Neuronal stem cell (in vitro differentiated cells): ENCODE measurements at regions not wholly inside any gene's neighbourhood (a gene's known extent, or its start where the extent isn't known, plus 50 kb on each side); places are given as distances from the start of the nearest gene placed in this dataset.
A peak's percentile ranks its signal among the peaks of the same experiment; 100 is the strongest.

Experiments used
- DNase-seq: peaks from one replicate; pipeline ENCODE4 v3.0.0-alpha.2; 2013; ENCODE audit warnings: low spot score
- H2AFZ ChIP-seq: one replicate; pipeline ENCODE4 v1.6.1; 2013; ENCODE audit warnings: mild to moderate bottlenecking, low read length, inconsistent platforms
- H2AK5ac ChIP-seq: 2 replicates; pipeline ENCODE4 v1.6.1; 2013; ENCODE audit warnings: low read depth, mild to moderate bottlenecking, inconsistent platforms, low read length, moderate library complexity, mixed read lengths
- H2BK120ac ChIP-seq: 2 replicates; pipeline ENCODE4 v1.6.1; 2013; ENCODE audit warnings: low read depth, mild to moderate bottlenecking, inconsistent platforms, low read length, moderate library complexity, mixed read lengths
- H2BK12ac ChIP-seq: one replicate; pipeline ENCODE4 v1.6.1; 2013; ENCODE audit warnings: low read length, inconsistent platforms
- H2BK15ac ChIP-seq: 2 replicates; pipeline ENCODE4 v1.6.1; 2013; ENCODE audit warnings: mild to moderate bottlenecking, low read length, inconsistent platforms, mixed read lengths
- H2BK5ac ChIP-seq: one replicate; pipeline ENCODE4 v1.6.1; 2013; ENCODE audit warnings: inconsistent platforms, mild to moderate bottlenecking, low read length, moderate library complexity
- H3K14ac ChIP-seq: one replicate; pipeline ENCODE4 v1.6.1; 2013; ENCODE audit warnings: low read length, inconsistent platforms
- H3K18ac ChIP-seq: 2 replicates; pipeline ENCODE4 v1.6.1; 2013; ENCODE audit warnings: low read length, inconsistent platforms
- H3K23ac ChIP-seq: 2 replicates; pipeline ENCODE4 v1.6.1; 2013; ENCODE audit warnings: low read depth, mild to moderate bottlenecking, mixed read lengths, low read length, inconsistent platforms; ENCODE audit not compliant: poor library complexity
- H3K27ac ChIP-seq: replicated peaks from 3 replicates; pipeline ENCODE4 v1.5.1; 2013; ENCODE audit warnings: low read length, inconsistent platforms
- H3K27me3 ChIP-seq, 3 experiments: 2 replicates each; pipeline ENCODE4 v1.6.1; 2013; ENCODE audit warnings: low read length in 3 of 3, mild to moderate bottlenecking in 2 of 3, inconsistent platforms in 1 of 3, low read depth in 1 of 3, mixed read lengths in 1 of 3, moderate library complexity in 1 of 3; ENCODE audit not compliant: control insufficient read depth in 3 of 3, insufficient read depth in 3 of 3
- H3K36me3 ChIP-seq, 2 donors: replicated peaks in 1 of 2; 2 replicates each; pipeline ENCODE4 v1.6.1; 2013; ENCODE audit warnings: low read length in 2 of 2; ENCODE audit not compliant: control insufficient read depth in 2 of 2, insufficient read depth in 2 of 2
- H3K4ac ChIP-seq: 2 replicates; pipeline ENCODE4 v1.6.1; 2013; ENCODE audit warnings: inconsistent platforms, mild to moderate bottlenecking, low read length, moderate library complexity
- H3K4me1 ChIP-seq, 2 donors: 1 replicate in 1 of 2; 2 replicates in 1 of 2; pipeline ENCODE4 v1.6.1; 2013; ENCODE audit warnings: low read length in 2 of 2, low read depth in 1 of 2; ENCODE audit not compliant: control insufficient read depth in 2 of 2, insufficient read depth in 1 of 2
- H3K4me2 ChIP-seq: one replicate; pipeline ENCODE4 v1.6.1; 2013; ENCODE audit warnings: mild to moderate bottlenecking, low read length, inconsistent platforms; ENCODE audit not compliant: insufficient read depth, poor library complexity, severe bottlenecking
- H3K4me3 ChIP-seq, 2 donors: 2 replicates each; pipeline ENCODE4 v1.5.1; 2013; ENCODE audit warnings: low read length in 2 of 2, mild to moderate bottlenecking in 2 of 2, inconsistent platforms in 1 of 2, moderate library complexity in 1 of 2
- H3K79me1 ChIP-seq: one replicate; pipeline ENCODE4 v1.6.1; 2013; ENCODE audit warnings: low read depth, mild to moderate bottlenecking, inconsistent platforms, low read length, moderate library complexity
- H3K9ac ChIP-seq: one replicate; pipeline ENCODE4 v1.6.1; 2013; ENCODE audit warnings: mild to moderate bottlenecking, low read depth, low read length, inconsistent platforms; ENCODE audit not compliant: poor library complexity
- H3K9me3 ChIP-seq, 2 donors: replicated peaks in 1 of 2; 2 replicates each; pipeline versions ENCODE3 to v1.6.1; 2013; ENCODE audit warnings: low read length in 2 of 2, mild to moderate bottlenecking in 2 of 2, inconsistent platforms in 1 of 2, low read depth in 1 of 2, mixed read lengths in 1 of 2, moderate library complexity in 1 of 2; ENCODE audit not compliant: control insufficient read depth in 2 of 2, insufficient read depth in 1 of 2
- H4K8ac ChIP-seq: one replicate; pipeline ENCODE4 v1.6.1; 2013; ENCODE audit warnings: low read depth, mild to moderate bottlenecking, inconsistent platforms, low read length, moderate library complexity
- H4K91ac ChIP-seq: one replicate; pipeline ENCODE4 v1.6.1; 2013; ENCODE audit warnings: low read length, low read depth, mild to moderate bottlenecking, inconsistent platforms; ENCODE audit not compliant: poor library complexity
- WGBS, 2 donors: extraction: QIAGEN DNeasy Blood & Tissue Kit; methylation state at CpG; one replicate each; pipeline ENCODE4 v1.1.7; 2013; ENCODE audit warnings: missing lambda C conversion rate in 2 of 2, mixed read lengths in 1 of 2; ENCODE audit not compliant: insufficient read length in 2 of 2, insufficient replicate concordance in 1 of 2; ENCODE audit errors: extremely low coverage in 2 of 2; 5-methylcytosine and 5-hydroxymethylcytosine counted together

- no peak overlapping the region for H4K91ac ChIP-seq
Measured at GRCh38 chr16:73547552-73548403, 499.9 kb upstream of the ZFHX3 start.

GRCh38 chr16:73546341-73546845, 498.5 kb upstream of the ZFHX3 start:
- H2AK5ac ChIP-seq: no peak overlapping the region
- H3K14ac ChIP-seq: no peak overlapping the region
- H2AFZ ChIP-seq: peak overlapping the region; percentile 53
- no peaks in the 10 kb centered on the region for H3K36me3 ChIP-seq
- H3K4me1 ChIP-seq: peaks cover 22 to 65% of the 10 kb centered on the region in 2 donors
- H3K27me3 ChIP-seq: no peaks in the 10 kb centered on the region
- no peak overlapping the region for H3K23ac ChIP-seq
- H3K4me3 ChIP-seq: peak overlapping the region in 1 of 2 donors; percentile 44
- peak overlapping the region; percentile 34 for H3K9ac ChIP-seq
- H4K91ac ChIP-seq: no peak overlapping the region
- no peak overlapping the region for H2BK120ac ChIP-seq
- no peak overlapping the region for H2BK15ac ChIP-seq
- no CpG with 5 or more reads among the region's 11 CpGs for WGBS, 2 donors
- H3K4ac ChIP-seq: no peak overlapping the region
- H2BK12ac ChIP-seq: no peak overlapping the region
- H3K18ac ChIP-seq: peak overlapping the region; percentile 22
- no peak overlapping the region for H4K8ac ChIP-seq
- H3K4me2 ChIP-seq: peak overlapping the region; percentile 48
- no peaks in the 10 kb centered on the region for H3K9me3 ChIP-seq
- H3K27ac ChIP-seq: no peak overlapping the region
- DNase-seq: no peak
- no peaks in the 10 kb centered on the region for H3K79me1 ChIP-seq
- H2BK5ac ChIP-seq: no peak overlapping the region

More at GRCh38 chr16:73547552-73548403, 499.9 kb upstream of the ZFHX3 start:
- no peak overlapping the region for H3K27ac ChIP-seq
- no peaks in the 10 kb centered on the region for H3K27me3 ChIP-seq
- H3K18ac ChIP-seq: no peak overlapping the region
- no peak overlapping the region for H3K14ac ChIP-seq
- no peak for DNase-seq
- no peak overlapping the region for H2BK5ac ChIP-seq
- H2BK15ac ChIP-seq: no peak overlapping the region
- no peak overlapping the region for H4K8ac ChIP-seq
- H3K4ac ChIP-seq: no peak overlapping the region
- no peaks in the 10 kb centered on the region for H3K79me1 ChIP-seq
- peak overlapping the region; percentile 47 for H2AFZ ChIP-seq
- no peaks in the 10 kb centered on the region for H3K36me3 ChIP-seq
- no peak overlapping the region for H2BK12ac ChIP-seq
- no peak overlapping the region for H3K4me3 ChIP-seq
- no peak overlapping the region for H2AK5ac ChIP-seq
- no peak overlapping the region for H3K4me2 ChIP-seq
- no CpG with 5 or more reads among the region's 9 CpGs for WGBS, 2 donors
- no peaks in the 10 kb centered on the region for H3K9me3 ChIP-seq
- H3K9ac ChIP-seq: no peak overlapping the region
- no peak overlapping the region for H2BK120ac ChIP-seq
- no peak overlapping the region for H3K23ac ChIP-seq
- H3K4me1 ChIP-seq: peaks cover 22 to 64% of the 10 kb centered on the region in 2 donors

- no peak overlapping the region for H3K27ac ChIP-seq
- no CpG with 5 or more reads among the region's 5 CpGs for WGBS, 2 donors
- H4K8ac ChIP-seq: no peak overlapping the region
- no peak overlapping the region for H3K14ac ChIP-seq
- H3K4me1 ChIP-seq: peaks cover 22 to 61% of the 10 kb centered on the region in 2 donors
- H3K9me3 ChIP-seq: no peaks in the 10 kb centered on the region
- H3K27me3 ChIP-seq: no peaks in the 10 kb centered on the region
- no peaks in the 10 kb centered on the region for H3K79me1 ChIP-seq
- H3K36me3 ChIP-seq: no peaks in the 10 kb centered on the region
- no peak overlapping the region for H4K91ac ChIP-seq
- no peak overlapping the region for H2BK15ac ChIP-seq
- H3K9ac ChIP-seq: no peak overlapping the region
- H2BK5ac ChIP-seq: no peak overlapping the region
- no peak overlapping the region for H2AK5ac ChIP-seq
- no peak overlapping the region for H2BK12ac ChIP-seq
- H3K4ac ChIP-seq: no peak overlapping the region
- no peak overlapping the region for H3K18ac ChIP-seq
- H3K4me3 ChIP-seq: peak overlapping the region in 1 of 2 donors; percentile 44
- no peak overlapping the region for H2AFZ ChIP-seq
- H2BK120ac ChIP-seq: no peak overlapping the region
- H3K4me2 ChIP-seq: no peak overlapping the region
- no peak for DNase-seq
- no peak overlapping the region for H3K23ac ChIP-seq
Measured at GRCh38 chr16:73545755-73546154, 497.8 kb upstream of the ZFHX3 start.

- peak overlapping the region; percentile 80 for H2AFZ ChIP-seq
- H3K4me2 ChIP-seq: no peak overlapping the region
- peaks cover 22 to 56% of the 10 kb centered on the region in 2 donors for H3K4me1 ChIP-seq
- no peaks in the 10 kb centered on the region for H3K27me3 ChIP-seq
- H4K8ac ChIP-seq: no peak overlapping the region
- no peaks in the 10 kb centered on the region for H3K79me1 ChIP-seq
- no peak overlapping the region for H3K4ac ChIP-seq
- WGBS, 2 donors: no CpG with 5 or more reads among the region's 8 CpGs
- H2BK5ac ChIP-seq: no peak overlapping the region
- H3K18ac ChIP-seq: no peak overlapping the region
- no peak overlapping the region for H3K14ac ChIP-seq
- no peak overlapping the region for H3K23ac ChIP-seq
- H3K27ac ChIP-seq: no peak overlapping the region
- DNase-seq: no peak
- H2AK5ac ChIP-seq: no peak overlapping the region
- H3K9me3 ChIP-seq: no peaks in the 10 kb centered on the region
- no peak overlapping the region for H2BK120ac ChIP-seq
- peak overlapping the region in 1 of 2 donors; percentile 44 for H3K4me3 ChIP-seq
- H2BK12ac ChIP-seq: no peak overlapping the region
- H3K9ac ChIP-seq: no peak overlapping the region
- no peaks in the 10 kb centered on the region for H3K36me3 ChIP-seq
- no peak overlapping the region for H4K91ac ChIP-seq
- H2BK15ac ChIP-seq: no peak overlapping the region
Measured at GRCh38 chr16:73545290-73545689, 497.4 kb upstream of the ZFHX3 start.
